Fibroblast of the conjunctiva (primary cell): ENCODE measurements at regions not wholly inside any gene's neighbourhood (a gene's known extent, or its start where the extent isn't known, plus 50 kb on each side); places are given as distances from the start of the nearest gene placed in this dataset.
"Not testable (repeated sequence)": the region's sequence is repeated elsewhere in the genome, so short reads cannot be mapped to it uniquely, and the experiment has no call there.

ENCODE experiments used
- DNase-seq: peaks from one replicate; pipeline ENCODE4 v3.0.0-alpha.2; 2010; ENCODE audit warnings: low read depth

DNA sequence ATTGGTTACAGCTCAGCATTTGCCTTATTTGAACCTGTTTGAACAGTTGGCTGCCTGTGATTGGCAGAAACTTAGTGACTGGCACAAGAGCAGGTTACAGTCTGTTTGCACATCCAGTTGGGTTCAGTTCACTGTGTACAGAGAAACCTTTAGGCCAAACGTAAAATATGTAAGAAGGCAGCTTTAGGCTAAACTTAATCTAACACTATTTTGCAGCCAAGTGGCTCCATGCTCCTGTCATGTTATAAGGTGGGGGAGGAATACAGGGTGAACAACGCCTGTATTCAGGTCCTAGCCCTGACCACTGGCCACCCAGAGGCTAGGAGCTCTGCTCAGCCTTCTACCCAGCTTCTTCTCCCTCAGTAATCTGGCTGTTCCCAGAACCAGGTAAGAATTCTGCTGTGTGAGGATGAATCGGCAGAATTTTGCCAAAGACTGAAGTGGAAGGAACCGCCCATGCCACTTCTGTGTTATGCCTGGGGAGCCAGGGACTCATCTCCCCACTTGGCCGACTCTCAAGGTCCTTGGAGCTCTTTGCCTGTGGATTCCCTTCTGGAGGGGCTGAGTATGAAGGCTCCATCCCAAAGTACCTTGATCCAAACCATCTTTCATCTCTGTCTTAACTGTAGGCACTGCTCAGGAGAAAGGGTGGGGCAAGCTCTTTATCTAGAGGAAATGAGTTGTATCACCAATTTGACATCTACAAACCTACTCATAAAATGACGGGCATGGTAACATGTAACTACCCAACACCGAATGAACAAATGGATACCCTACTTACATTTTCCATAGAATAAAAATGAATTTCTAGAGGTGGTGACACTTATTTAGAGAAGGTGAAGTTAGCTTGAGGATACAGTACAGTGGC lies 164.4 kb upstream of the NAMPT start:
- no peak for DNase-seq

DNA sequence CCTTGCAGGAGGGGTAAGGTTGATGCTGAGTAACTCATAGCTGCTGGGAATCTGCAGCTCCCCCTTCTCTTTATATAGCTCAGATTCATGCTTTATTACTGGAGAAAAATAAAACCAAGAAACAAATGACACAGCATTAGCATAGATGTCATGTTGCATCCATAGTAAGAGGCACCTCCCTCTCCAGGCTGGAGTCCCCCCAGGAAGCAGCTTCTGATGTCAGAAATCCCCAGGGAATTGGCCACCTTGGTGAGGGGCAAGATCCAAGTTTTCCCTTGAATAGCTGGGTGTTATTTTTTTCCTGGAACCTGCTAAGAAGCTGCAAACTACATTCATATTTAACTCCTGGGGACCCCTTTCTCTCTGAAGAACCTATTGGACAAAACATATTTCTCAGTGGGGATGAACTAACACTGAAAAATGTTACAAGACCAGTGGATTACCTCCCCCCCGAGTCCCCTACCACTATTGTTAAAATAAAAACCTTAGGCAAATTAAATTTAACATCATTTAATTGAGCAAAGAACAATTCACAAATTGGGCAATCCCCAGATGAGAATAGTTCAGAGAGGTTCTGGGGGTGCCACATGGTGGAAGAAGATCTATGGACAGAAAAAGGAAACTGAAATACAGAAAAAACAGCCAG lies 163.7 kb upstream of the NAMPT start:
- no peak for DNase-seq

DNA sequence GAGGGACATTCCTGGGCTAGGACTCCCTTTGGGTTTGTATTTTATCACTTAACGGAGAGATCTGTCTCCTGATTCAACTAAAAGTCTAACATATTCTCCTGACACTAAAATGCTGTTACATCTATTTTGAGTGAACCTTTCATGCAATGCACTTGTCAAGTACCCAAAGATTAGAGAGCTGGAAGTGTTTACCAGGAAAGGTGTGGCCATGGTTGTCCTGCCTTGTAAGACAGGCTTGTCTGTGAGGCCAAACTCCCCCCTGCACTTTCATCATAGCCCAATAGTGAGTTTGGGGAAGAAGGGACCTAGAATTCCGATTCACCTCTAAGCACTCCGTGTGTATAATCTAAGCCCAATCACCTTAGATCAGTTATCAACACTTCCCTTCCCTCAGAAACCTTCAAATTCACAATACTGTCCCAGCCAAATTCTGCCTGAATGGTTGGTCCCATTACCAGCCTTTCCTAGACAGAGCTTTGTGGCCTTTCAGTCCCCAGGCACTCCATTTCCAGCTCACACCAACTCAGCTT lies 162.6 kb upstream of the NAMPT start:
- no peak for DNase-seq

DNA sequence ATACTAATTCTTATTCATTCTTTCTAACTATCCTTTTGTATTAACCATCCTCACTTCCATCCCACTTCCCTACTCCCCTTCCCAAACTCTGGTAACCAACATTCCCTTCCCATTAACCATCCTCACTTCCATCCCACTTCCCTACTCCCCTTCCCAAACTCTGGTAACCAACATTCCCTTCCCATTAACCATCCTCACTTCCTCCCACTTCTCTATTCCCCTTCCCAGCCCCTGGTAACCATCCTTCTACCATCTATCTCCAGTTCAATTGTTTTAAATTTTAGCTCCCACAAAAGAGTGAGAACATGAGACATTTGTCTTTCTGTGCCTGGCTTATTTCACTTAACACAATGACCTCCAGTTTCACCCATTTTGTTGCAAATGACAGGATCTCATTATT lies 160.6 kb upstream of the NAMPT start:
- not testable (repeated sequence) for DNase-seq

DNA sequence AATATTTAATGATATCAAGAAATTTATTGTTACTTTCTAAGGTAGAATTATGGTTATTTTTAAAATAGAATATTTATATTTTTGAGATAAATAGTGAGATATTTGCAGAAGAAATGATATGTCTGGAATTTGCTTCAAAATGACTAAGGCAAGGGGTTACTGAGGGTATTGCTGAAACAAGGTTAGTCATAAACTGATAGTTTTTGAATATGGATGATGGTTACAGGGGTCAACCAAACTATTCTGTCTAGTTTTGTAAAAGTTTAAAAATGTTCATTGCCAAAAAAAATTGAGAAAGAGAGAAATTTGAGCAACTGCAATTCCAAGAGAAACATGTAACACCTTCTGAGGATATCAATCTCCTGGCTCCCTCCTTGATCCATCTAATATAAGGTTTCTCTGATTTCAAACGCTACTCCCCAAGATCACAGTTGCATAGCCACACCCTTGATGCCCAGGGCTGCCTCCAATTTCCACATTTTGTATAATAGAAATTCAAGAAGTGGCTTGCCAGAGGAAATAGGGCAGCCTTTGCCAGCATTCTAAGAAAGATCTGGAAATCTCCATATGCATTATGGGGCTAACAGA lies 159.4 kb upstream of the NAMPT start:
- DNase-seq = no peak

DNA sequence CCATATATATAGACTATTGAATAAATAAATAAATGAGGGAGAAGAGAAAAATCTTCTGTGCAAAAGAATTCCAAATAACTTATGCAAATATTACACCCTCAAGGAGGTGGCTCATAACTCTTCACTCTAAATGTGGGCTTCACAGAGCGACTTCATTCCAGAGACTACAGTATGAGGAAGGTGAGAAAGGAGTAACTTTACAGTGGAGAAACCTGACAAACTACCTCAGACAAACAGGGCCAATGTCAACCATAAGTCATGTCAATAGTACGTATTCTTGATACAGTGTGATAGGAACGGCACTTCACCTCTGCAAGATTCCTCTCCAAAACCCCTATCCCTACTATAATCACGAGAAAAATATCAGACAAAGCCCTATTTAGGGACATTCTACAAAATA lies 158.4 kb upstream of the NAMPT start:
- no peak for DNase-seq

DNA sequence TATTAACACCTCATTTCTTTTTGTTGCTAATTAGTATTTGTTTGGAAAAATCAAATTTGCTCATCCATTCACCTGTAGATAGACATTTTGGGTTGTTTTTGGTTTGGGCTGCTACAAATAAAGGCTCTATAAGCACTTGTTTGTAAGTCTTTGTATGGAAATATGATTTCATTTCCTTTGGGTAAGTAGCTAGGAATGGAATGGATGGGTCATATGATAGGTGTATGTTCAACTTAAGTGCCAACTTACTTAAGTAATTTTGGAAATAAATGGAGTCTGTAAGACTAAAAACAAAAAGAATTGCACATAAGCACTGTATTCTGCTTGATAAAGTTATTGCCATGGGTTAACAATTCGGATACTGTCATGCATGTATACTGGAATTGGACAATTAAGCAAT lies 157.7 kb upstream of the NAMPT start:
- DNase-seq = no peak

DNA sequence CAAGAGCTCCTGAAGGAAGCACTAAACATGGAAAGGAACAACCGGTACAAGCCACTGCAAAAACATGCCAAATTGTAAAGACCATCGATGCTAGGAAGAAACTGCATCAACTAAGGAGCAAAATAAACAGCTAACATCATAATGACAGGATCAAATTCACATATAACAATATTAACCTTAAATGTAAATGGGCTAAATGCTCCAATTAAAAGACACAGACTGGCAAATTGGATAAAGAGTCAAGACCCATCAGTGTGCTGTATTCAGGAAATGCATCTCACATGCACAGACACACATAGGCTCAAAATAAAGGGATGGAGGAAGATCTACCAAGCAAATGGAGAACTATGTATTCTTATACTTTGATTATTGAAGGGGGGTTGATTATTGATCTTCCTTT lies 156.6 kb upstream of the NAMPT start:
- not testable (repeated sequence) for DNase-seq

DNA sequence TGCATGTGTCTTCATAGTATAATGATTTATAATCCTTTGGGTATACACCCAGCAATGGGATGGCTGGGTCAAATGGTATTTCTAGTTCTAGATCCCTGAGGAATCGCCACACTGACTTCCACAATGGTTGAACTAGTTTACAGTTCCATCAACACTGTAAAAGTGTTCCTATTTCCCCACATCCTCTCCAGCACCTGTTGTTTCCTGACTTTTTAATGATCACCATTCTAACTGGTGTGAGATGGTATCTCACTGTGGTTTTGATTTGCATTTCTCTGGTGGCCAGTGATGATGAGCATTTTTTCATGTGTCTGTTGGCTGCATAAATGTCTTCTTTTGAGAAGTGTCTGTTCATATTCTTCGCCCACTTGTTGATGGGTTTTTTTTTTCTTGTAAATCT lies 152.2 kb upstream of the NAMPT start:
- DNase-seq = not testable (repeated sequence)

DNA sequence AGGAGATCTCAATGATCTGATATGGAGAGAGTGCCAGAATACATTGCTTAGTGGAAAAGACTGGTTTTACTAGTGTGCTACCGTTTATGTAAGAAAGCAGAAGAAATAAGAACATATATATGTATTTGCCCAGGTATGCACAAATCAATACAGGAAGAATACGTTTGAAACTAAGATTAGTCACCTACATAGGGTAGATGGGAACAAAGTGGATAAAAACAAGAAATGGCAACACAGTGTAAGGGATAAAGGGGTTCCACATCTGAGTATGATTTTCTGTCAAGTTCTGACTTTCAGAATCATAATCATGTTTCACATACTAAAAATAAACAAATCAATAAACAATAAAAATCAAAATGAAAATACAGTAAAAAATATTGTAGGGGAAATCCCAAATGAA lies 148.6 kb upstream of the NAMPT start:
- DNase-seq = no peak

DNA sequence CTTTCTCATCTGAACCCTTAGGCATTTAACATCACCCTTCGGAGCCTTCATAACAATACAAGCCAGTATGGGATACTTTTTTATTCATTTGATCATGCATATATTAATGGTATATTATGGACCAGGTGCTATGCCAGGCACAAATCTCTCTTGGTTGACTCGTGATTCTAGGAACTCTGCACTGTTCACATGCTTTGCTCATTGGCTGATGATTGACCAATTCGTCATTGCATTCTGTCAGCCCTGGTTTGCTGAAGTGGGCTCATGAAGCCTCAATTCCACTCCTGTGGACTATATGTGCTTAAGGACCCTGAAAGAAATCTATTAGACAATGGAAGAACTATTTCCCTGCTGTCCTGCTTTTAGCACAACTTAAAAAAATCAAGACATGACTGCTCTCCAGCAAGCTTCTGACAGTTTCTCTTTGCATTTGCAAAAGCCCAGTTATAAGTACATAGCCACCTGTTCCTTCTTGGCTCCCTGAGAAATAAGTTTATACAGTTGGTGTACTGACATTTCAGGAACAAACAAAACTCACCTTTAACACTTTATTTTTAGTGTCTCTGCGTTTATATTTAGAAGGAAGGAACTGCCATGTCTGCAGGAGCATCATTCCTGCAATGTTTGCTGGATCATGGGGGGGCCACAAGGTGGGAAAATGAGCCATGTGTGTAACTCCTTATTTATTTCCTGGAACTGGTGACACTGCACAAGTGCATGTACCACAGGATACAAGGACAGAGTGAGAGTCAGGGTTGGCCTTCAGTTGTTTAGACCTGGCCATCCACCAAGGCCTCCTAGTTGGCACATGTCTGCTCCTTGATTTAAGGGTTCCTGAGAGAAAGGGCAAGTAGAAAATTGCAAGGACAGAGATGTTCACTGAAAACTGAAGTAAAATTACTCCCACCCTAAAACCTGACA lies 146.0 kb upstream of the NAMPT start:
- DNase-seq = no peak

DNA sequence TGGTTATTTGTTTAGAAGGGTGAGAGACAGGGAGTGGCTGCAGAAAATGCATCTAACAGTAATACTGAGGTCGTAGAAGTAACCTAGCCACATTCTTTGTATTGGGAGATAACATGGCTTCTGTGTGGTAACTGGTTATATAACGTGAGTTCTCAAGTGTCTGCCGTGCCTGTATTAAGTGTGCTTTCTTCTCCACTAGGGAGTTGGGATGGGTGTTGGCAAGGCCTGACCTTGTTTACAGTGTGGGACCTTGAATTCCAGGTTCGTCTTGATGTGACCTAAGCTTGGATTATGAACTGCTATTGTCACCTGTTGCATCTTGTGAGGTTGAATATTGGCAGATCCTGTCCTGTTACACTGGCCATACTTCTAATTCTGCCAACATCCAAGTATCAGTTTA lies 145.3 kb upstream of the NAMPT start:
- no peak for DNase-seq

DNA sequence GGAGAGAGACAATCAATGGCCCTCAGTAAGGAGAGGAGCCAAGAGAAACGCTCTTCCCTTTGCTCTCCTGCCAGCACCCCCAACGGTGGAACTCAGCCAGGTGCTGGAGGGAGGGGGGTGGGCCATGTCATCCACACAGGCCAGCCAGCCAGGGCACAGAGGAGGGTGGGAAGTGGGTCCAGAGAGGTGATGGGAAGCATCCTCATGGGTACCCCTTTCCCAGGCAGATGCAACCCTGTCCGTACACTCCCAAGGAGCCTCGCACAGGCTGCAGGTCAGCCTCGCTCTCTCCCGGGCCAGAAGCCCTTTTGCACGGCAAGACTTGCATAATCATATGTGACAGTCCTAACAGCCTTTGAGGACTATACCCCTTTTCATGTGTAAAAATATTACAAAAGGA lies 142.0 kb upstream of the NAMPT start:
- DNase-seq = no peak

DNA sequence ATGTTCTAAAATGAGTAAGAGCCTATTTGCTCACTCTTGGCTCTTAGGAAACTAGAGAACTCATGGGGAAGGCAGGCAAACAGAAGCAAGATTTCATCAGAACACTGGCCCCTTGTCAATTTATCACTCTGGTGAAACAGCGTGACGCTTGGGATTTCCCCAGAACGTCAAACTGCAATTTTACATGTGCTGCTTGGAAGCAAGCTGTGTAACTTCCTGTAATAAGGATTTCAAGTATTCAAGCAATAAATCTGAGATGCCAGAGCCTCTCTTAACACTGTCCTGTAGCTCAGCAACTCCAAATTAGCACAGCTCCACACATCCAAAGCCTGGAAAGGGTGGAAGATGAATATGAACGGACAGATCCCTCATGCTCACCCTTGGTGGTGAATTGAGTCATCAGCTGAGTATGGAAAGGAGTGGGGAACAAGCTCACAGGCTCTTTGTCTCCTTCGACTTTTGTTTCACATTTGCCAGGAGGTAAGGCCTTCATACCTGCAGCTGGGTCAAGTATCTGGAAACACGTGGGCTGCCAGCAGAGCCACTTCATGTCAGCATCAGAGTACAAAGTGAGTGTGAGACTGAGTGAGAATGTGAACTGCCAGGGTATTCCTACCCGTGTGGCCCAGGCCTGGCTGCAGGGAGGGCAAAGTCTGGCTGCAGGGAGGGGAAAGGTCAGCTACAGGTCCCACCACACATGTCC lies 140.4 kb upstream of the NAMPT start:
- peak; percentile 99 for DNase-seq

DNA sequence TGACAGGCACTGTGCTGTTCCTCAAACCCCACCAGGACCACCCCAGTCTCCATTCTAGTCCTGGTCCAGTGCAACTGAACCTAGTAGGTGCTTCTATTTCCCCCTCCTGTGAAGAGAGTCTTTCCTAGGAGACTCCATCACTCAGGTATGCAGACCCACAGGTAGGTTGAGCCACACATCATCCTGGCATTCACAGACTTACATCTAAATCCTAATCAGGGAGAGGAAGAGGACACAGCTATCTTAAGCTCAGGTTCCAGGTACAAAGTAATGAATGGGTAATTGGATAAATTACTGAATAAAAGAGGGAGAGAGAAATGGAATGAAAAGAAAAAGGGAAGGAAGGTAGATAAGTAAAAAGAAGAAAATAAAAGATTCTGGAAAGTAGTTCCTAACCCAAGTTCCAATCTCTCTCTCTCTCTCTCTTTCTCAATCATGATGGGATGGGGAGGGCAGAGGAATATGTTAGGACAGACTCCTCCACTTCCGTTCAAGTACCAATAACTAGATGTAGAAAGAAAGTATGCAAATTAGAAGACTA lies 139.8 kb upstream of the NAMPT start:
- no peak for DNase-seq

DNA sequence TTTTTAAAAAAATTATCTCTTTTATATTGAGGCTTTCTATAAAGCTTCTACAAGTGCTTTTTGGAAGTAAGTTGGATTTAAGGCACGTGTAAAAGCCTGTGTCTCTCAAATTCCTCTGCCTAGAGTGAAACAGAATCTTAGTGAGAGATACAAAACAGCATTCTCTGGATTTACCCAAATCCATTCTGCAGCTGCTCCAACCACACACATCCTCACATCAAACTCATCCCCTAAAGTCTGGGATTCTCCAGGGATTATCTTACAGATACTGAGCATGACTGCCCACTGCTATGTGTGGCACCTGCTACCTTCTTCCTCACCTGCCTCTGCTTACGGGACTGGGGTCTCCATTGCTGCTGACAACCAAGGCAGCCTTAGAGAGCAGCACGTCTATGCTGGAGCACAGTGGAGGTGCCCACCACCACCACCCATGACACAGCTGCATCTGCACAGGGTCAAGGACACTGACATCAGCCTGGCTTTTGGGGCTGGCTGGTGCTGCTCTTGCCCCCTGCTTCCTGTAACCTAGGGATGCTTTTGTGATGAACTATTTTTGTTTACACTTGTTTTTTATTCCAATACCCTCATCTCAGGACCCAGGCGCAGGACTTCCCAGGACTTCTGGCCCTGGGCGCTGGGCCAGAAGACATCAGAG lies 139.2 kb upstream of the NAMPT start:
- no peak for DNase-seq

DNA sequence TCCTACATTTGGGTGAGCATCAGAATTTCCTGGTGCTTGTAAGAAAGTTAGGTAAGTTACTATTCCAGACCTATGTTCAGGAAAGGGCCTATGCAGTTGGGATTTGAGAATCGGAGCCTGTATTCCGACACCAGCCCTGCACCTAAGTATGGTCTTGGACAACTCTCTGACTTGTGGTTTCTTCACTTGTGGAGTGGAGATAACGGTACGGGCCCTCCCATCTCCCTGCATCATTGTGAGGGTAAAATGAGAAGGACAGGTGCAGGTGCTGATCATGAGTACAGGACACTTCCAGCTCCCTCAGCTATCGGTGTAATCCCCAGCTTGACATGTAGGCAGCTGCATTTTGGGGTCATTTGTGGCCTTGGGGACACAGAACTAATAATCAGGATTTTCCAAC lies 138.3 kb upstream of the NAMPT start:
- DNase-seq = no peak

DNA sequence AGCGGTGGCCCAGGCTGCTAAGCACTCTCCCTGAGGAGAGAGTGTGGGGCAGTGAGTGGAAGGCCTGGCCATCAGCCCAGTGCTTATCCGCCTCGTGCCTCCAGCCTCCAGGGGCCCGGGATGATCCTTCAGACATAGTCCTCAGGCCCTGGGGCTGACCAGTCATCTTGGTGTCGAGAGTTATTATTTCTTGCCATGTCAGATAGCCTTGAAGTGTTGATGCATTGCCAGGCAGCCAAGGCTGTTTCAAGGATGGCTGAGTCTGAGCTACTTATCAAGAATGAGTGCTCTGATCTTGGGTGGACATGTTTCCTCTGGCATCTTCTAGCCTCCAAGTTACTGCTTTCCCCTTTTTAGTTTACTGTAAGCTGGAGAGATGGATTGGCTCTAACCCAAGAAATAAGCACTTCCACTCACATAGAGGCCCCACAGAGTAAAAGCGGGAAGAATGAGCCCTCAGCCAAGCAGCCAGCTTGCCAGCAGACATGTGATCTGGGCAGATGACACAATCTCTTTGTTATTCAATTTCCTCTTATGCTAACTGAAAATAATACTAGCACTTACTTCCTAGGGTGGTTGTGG lies 136.5 kb upstream of the NAMPT start:
- peak; percentile 95 for DNase-seq

DNA sequence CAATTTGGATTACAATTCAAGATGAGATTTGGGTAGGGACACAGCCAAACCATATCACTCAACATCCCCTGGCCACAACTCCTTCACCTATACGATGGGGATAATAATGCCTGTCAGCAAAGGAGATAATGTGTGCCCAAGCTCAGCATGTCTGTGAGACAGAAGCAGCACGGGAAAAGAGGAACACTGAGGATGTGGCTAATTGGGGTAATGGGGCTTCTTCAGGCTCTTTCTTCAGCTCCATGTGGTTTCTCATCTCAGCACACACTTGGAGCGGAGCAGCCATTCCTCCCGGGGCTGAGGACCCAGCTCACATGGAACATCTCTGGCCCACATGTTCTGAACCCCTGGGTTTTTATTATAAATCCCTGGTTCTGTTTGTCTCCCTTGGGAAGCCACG lies 136.0 kb upstream of the NAMPT start:
- no peak for DNase-seq

DNA sequence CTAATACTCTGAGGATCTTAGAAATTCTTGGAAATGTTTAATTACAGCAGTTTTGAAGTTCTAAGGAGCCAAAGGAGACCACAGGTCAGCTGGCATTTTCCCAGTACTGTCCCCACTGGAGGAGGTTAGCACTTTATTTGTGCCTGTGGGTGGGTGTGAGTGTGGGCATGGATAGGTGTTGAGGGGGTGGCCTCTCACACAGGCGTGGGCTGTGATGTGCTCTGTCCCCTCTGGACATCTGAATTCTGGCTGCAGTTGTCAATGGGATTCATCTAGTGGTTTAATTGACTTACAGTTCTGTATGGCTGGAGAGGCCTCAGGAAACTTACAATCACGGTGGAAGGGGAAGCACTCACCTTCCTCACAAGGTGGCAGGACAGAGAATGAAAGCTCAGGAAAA lies 135.4 kb upstream of the NAMPT start:
- no peak for DNase-seq
